ENCODE measurements at regions not wholly inside any gene's neighbourhood (a gene's known extent, or its start where the extent isn't known, plus 50 kb on each side); places are given as distances from the start of the nearest gene placed in this dataset.

GRCh38 chr2:145410086-145410485, 890.2 kb upstream of the ZEB2 start:
- no peak for TF ChIP-seq POLR2A (IDR thresholded peaks at IDR 0.05)
- no peak for TF ChIP-seq CTCF (IDR thresholded peaks at IDR 0.05)

Measured in testis (tissue), 2 donors.